ENCODE measurements at regions not wholly inside any gene's neighbourhood (a gene's known extent, or its start where the extent isn't known, plus 50 kb on each side); places are given as distances from the start of the nearest gene placed in this dataset.
"Not testable (repeated sequence)": the region's sequence is repeated elsewhere in the genome, so short reads cannot be mapped to it uniquely, and the experiment has no call there.

DNA sequence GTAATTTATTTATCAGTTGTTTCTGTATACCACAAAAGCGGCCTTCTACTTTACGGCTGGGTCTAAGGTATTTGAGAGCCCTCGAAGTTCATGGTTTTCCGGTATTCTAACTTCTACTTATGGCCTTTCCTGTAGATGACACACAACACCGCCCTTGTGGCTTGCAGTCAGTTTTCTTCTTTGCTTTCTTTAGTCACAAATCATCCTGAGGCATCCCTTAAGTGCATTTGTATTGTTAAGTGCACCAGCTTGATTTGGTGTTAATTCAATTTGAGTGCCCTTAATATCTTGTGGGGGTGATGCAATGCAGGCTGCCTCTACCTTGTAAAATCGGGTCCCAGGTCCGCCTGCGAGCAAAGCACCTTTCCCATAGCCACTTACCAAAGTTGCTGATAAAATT is 511.9 kb downstream of the CCDC171 start:
- TF ChIP-seq, protein P1, sequence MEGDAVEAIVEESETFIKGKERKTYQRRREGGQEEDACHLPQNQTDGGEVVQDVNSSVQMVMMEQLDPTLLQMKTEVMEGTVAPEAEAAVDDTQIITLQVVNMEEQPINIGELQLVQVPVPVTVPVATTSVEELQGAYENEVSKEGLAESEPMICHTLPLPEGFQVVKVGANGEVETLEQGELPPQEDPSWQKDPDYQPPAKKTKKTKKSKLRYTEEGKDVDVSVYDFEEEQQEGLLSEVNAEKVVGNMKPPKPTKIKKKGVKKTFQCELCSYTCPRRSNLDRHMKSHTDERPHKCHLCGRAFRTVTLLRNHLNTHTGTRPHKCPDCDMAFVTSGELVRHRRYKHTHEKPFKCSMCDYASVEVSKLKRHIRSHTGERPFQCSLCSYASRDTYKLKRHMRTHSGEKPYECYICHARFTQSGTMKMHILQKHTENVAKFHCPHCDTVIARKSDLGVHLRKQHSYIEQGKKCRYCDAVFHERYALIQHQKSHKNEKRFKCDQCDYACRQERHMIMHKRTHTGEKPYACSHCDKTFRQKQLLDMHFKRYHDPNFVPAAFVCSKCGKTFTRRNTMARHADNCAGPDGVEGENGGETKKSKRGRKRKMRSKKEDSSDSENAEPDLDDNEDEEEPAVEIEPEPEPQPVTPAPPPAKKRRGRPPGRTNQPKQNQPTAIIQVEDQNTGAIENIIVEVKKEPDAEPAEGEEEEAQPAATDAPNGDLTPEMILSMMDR (IDR thresholded peaks at IDR 0.05; ENCODE audit: borderline replicate concordance, insufficient read depth, low read depth, low read length): no peak

DNA sequence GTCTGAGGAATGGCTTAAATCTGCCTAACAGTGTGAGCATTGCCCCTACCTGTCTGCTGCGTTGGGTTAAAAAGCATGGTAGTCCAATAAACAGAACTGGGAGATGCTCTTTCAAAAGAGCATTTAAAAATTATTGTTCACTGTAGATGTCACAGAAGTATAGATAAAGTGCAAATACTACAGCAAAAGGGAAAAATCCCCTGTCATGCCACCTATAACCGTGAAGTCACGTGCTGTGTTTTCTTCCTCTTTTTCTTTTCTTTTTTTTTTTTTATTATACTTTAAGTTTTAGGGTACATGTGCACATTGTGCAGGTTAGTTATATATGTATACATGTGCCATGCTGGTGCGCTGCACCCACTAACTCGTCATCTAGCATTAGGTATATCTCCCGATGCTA is 513.4 kb downstream of the CCDC171 start:
- not testable (repeated sequence) for H3K4me3 ChIP-seq (ENCODE audit: low read depth, low read length)

More for the DNA sequence above, 511.9 kb downstream of the CCDC171 start:
- no peak overlapping the region for H3K4me3 ChIP-seq (ENCODE audit: low read depth, low read length)

DNA sequence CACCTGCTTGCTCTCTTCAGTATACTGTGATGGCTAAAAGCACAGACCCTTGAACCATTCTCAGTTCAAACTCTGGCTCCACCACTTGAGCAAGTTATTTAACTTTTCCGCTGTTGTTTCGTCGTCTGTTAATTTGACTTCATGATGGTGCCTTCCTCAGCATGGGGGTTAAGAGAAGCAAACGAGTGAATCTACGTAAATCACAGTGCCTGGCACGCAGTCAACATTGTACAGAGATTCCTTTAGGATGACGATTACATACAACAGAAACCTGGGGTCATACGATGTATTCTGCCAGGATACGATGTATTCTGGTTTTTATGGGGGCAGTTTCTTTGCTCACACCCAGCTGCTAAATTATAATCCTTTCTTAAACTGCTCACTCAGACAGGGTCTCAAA is 515.6 kb downstream of the CCDC171 start:
- no peak overlapping the region for H3K4me3 ChIP-seq (ENCODE audit: low read depth, low read length)
- TF ChIP-seq, protein P1 (IDR thresholded peaks at IDR 0.05; ENCODE audit: borderline replicate concordance, insufficient read depth, low read depth, low read length): no peak

DNA sequence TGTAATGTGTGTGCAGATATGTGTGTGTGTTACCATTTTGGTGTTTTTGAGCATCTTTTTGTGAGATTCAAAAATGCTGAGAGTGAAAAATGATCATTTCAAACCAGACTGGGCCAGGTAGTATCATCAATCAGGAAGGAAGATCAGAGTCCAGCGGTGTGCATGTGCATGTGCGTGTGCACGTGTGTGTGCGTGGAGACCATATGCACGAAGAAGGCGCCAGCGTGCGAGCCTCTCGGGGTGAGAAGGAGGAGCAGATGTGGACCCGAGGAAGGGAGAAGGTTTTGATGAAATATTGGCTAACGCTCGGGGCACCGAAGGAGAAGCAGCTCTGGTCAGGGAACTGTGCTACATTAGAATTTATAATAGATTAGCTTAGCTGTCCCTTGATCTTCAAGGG is 516.4 kb downstream of the CCDC171 start:
- H3K4me3 ChIP-seq (ENCODE audit: low read depth, low read length): no peak overlapping the region
- TF ChIP-seq, protein P1 (IDR thresholded peaks at IDR 0.05; ENCODE audit: borderline replicate concordance, insufficient read depth, low read depth, low read length): no peak

DNA sequence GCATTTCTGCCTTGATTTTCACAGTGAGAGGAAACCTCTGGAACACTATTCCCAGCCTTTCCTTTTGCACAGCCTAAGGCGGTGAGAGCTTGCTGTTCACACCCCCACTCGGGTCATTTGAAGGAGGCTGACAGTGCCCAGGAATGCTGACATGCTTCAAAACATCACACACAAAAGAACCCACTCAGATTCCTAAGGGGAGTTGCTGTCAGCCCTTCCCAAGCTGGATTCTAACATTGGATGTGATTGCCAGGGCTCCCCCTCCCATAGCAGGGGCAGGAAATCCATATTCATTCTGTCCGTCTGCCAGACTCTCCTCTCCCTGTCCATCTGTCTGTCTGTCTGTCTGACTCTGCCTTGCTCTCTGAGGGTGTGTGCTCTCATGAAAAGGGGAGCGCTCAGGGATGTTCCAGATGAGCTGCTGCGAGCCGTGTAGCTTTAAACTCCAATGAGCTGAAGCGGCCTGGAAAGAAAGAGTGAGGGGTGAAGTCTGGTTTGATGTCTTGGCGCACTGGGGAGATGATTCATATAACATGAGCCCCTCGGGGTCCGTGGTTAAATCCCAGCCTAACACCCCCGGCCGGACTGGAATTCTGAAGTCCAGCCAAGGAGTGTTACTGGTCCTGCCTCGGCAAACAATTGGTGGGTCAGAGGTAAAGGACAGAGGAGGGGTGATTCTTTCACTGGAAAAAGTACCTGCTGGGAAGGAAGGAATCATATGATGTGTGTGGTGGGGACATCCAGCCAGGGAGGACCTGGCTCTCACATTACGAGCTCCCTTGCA is 517.0 kb downstream of the CCDC171 start:
- TF ChIP-seq, protein P1 (IDR thresholded peaks at IDR 0.05; ENCODE audit: borderline replicate concordance, insufficient read depth, low read depth, low read length): no peak

DNA sequence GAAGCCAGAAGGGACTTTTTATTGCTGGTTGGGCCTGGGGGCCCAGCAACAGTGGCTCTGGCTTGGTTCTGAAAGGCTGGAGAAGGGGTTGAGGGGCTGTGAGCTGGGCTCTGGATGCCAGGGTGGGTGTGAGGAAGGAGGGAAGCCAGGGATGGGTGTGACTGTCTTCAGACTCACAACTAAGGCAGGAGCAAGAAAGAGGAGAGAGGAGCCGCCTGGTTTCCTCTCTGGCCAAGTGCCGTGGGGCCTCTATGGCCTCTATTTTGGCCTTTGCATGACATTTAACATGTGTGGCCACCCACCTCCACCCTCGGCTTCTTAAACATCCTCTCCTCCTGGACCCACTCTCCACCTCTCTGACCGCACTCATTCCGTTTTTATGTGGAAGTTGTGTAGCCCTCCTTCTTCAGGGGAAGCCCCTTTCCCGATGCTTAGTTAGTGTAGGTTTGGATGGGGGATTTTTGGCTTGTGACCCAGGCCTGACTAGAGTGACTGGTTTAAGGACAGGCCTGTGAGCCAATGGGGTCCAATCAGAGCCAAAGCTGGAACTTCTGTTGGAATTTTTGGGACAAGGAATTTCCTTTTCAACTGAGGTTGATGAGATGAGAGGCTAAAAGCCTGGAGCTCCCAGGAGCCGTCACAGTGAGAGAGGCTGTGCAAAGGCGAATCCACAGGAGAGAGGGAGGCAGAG is 517.8 kb downstream of the CCDC171 start:
- TF ChIP-seq, protein P1 (IDR thresholded peaks at IDR 0.05; ENCODE audit: borderline replicate concordance, insufficient read depth, low read depth, low read length): no peak
- no peak overlapping the region for H3K4me3 ChIP-seq (ENCODE audit: low read depth, low read length)

More for the DNA sequence above, 517.0 kb downstream of the CCDC171 start:
- no peak overlapping the region for H3K4me3 ChIP-seq (ENCODE audit: low read depth, low read length)

DNA sequence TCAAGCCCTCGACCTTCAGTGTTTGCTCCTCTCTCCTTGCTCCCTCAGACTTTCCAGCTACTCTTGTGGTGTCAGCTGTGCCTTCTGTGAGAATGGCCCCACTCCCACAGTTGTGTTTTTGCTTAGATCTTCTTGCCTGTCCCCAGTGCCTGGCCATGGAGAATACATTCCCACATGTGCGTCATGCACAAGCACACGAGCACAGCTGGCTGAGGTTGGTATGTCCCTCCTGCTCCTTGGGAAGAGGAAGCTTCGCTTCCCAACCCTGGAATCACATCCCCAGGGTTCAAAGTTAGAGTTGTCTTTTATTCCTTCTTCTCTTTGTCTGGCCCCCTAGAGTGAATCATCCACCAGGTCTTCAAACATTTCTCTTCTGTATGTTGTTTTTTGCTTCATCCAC is 518.6 kb downstream of the CCDC171 start:
- H3K4me3 ChIP-seq (ENCODE audit: low read depth, low read length): no peak overlapping the region
- TF ChIP-seq, protein P1 (IDR thresholded peaks at IDR 0.05; ENCODE audit: borderline replicate concordance, insufficient read depth, low read depth, low read length): no peak

Data from GM12875 (cell line).